CD8-positive, alpha-beta memory T cell (primary cell): ENCODE measurements at regions not wholly inside any gene's neighbourhood (a gene's known extent, or its start where the extent isn't known, plus 50 kb on each side); places are given as distances from the start of the nearest gene placed in this dataset.

Experiments
- CTCF ChIA-PET: fragments of 350-600 bp; sonication (Branson Sonifier 250); formaldehyde crosslinking; loops from one replicate; lab custom pipeline; 2021; ENCODE audit warnings: antibody characterized with exemption; lab: Charles Lee
- POLR2A ChIA-PET: fragments of 350-600 bp; sonication (Branson Sonifier 250); formaldehyde crosslinking; loops from one replicate; lab custom pipeline; 2021; ENCODE audit warnings: antibody characterized with exemption; lab: Charles Lee
- DNase-seq, 5 donors: peaks; one replicate each; pipeline versions ENCODE4 v3.0.0 to v3.0.0-alpha.2; 2020 to 2022; ENCODE audit warnings: mixed read lengths in 1 of 5
- H3K27ac ChIP-seq: one replicate; pipeline ENCODE4 v1.7.0; 2013; ENCODE audit warnings: low read depth, mild to moderate bottlenecking, low read length, moderate library complexity
- H3K27me3 ChIP-seq: 2 replicates; pipeline ENCODE4 v1.7.0; 2013; ENCODE audit warnings: low read length, mild to moderate bottlenecking; ENCODE audit not compliant: insufficient read depth, poor library complexity, severe bottlenecking
- H3K36me3 ChIP-seq: 2 replicates; pipeline ENCODE4 v1.7.0; 2013; ENCODE audit warnings: mild to moderate bottlenecking, low read length, moderate library complexity; ENCODE audit not compliant: insufficient read depth
- H3K4me1 ChIP-seq: 2 replicates; pipeline ENCODE4 v1.7.0; 2013; ENCODE audit warnings: mild to moderate bottlenecking, low read length, moderate library complexity; ENCODE audit not compliant: insufficient read depth
- H3K4me3 ChIP-seq: 2 replicates; pipeline ENCODE4 v1.7.0; 2013; ENCODE audit warnings: mild to moderate bottlenecking, low read length
- H3K9me3 ChIP-seq: 2 replicates; pipeline ENCODE4 v1.7.0; 2013; ENCODE audit warnings: mild to moderate bottlenecking, low read length
- H3K27ac Mint-ChIP-seq, 8 donors: one replicate each; pipeline ENCODE4 v1.8.0; 2020 to 2021; ENCODE audit warnings: mixed read lengths in 8 of 8, mild to moderate bottlenecking in 6 of 8, inconsistent platforms in 3 of 8, moderate library complexity in 3 of 8
- H3K27me3 Mint-ChIP-seq, 2 donors: one replicate each; pipeline ENCODE4 v1.8.0; 2020 to 2021; ENCODE audit warnings: mixed read lengths in 2 of 2, mild to moderate bottlenecking in 1 of 2, moderate library complexity in 1 of 2
- H3K36me3 Mint-ChIP-seq, 3 donors: one replicate each; pipeline ENCODE4 v1.8.0; 2020 to 2021; ENCODE audit warnings: mixed read lengths in 3 of 3, inconsistent platforms in 1 of 3, mild to moderate bottlenecking in 1 of 3
- H3K4me1 Mint-ChIP-seq, 3 donors: one replicate each; pipeline ENCODE4 v1.8.0; 2020 to 2021; ENCODE audit warnings: mixed read lengths in 3 of 3, inconsistent platforms in 1 of 3, mild to moderate bottlenecking in 1 of 3
- H3K4me3 Mint-ChIP-seq, 7 donors: one replicate each; pipeline ENCODE4 v1.8.0; 2020 to 2021; ENCODE audit warnings: mixed read lengths in 7 of 7, mild to moderate bottlenecking in 6 of 7, moderate library complexity in 4 of 7, inconsistent platforms in 2 of 7
- H3K9me3 Mint-ChIP-seq, 5 donors: one replicate each; pipeline ENCODE4 v1.8.0; 2020 to 2022; ENCODE audit warnings: mixed read lengths in 5 of 5, mild to moderate bottlenecking in 3 of 5, moderate library complexity in 2 of 5, inconsistent platforms in 1 of 5

GRCh38 chr3:34396288-34396687, 597.9 kb downstream of the PDCD6IP start:
- ChIA-PET POLR2A (no interaction called here), CTCF (no interaction called here)
- Histone ChIP-seq H3K27me3 (no peaks in the 10 kb centered on the region), H3K27ac (no peak overlapping the region), H3K36me3 (no peaks in the 10 kb centered on the region), H3K9me3 (no peaks in the 10 kb centered on the region), H3K4me1 (no peaks in the 10 kb centered on the region), H3K4me3 (no peak overlapping the region)
- no peak overlapping the region for H3K27ac Mint-ChIP-seq
- peaks cover 0 to 9% of the 10 kb centered on the region in 2 donors for H3K27me3 Mint-ChIP-seq
- no peak overlapping the region for H3K4me3 Mint-ChIP-seq
- H3K4me1 Mint-ChIP-seq, result no peaks in the 10 kb centered on the region
- peaks cover 0 to 21% (median 6%) of the 10 kb centered on the region in 5 donors for H3K9me3 Mint-ChIP-seq
- H3K36me3 Mint-ChIP-seq, result no peaks in the 10 kb centered on the region
- DNase-seq, result no peak

- H3K9me3 Mint-ChIP-seq, result peaks cover 0 to 21% (median 6%) of the 10 kb centered on the region in 5 donors
- ChIA-PET CTCF (no interaction called here), POLR2A (no interaction called here)
- Histone ChIP-seq H3K9me3 (no peaks in the 10 kb centered on the region), H3K4me1 (no peaks in the 10 kb centered on the region), H3K4me3 (no peak overlapping the region), H3K36me3 (no peaks in the 10 kb centered on the region), H3K27ac (no peak overlapping the region), H3K27me3 (no peaks in the 10 kb centered on the region)
- H3K4me1 Mint-ChIP-seq, result no peaks in the 10 kb centered on the region
- H3K4me3 Mint-ChIP-seq, result no peak overlapping the region
- DNase-seq, result no peak
- no peaks in the 10 kb centered on the region for H3K36me3 Mint-ChIP-seq
- H3K27ac Mint-ChIP-seq, result no peak overlapping the region
- peaks cover 0 to 9% of the 10 kb centered on the region in 2 donors for H3K27me3 Mint-ChIP-seq
Measured at GRCh38 chr3:34396956-34397355, 598.5 kb downstream of the PDCD6IP start.

- no peaks in the 10 kb centered on the region for H3K4me1 Mint-ChIP-seq
- Histone ChIP-seq H3K27ac (no peak overlapping the region), H3K9me3 (no peaks in the 10 kb centered on the region), H3K27me3 (no peaks in the 10 kb centered on the region), H3K4me3 (no peak overlapping the region), H3K36me3 (no peaks in the 10 kb centered on the region), H3K4me1 (no peaks in the 10 kb centered on the region)
- DNase-seq, result no peak
- H3K9me3 Mint-ChIP-seq, result peaks cover 0 to 14% (median 6%) of the 10 kb centered on the region in 5 donors
- peaks cover 0 to 9% of the 10 kb centered on the region in 2 donors for H3K27me3 Mint-ChIP-seq
- H3K36me3 Mint-ChIP-seq, result no peaks in the 10 kb centered on the region
- ChIA-PET CTCF (no interaction called here), POLR2A (no interaction called here)
- no peak overlapping the region for H3K27ac Mint-ChIP-seq
- no peak overlapping the region for H3K4me3 Mint-ChIP-seq
Measured at GRCh38 chr3:34399401-34399800, 601.0 kb downstream of the PDCD6IP start.

- Mint-ChIP-seq H3K27me3 (no peaks in the 10 kb centered on the region), H3K4me1 (no peaks in the 10 kb centered on the region), H3K4me3 (no peak overlapping the region), H3K36me3 (peaks cover 0 to 3% (median 0%) of the 10 kb centered on the region in 3 donors), H3K9me3 (peaks cover 0 to 10% (median 7%) of the 10 kb centered on the region in 5 donors), H3K27ac (no peak overlapping the region)
- ChIA-PET CTCF (no interaction called here), POLR2A (no interaction called here)
- no peaks in the 10 kb centered on the region for H3K27me3 ChIP-seq
- no peak overlapping the region for H3K27ac ChIP-seq
- H3K4me3 ChIP-seq, result no peak overlapping the region
- H3K4me1 ChIP-seq, result no peaks in the 10 kb centered on the region
- no peak for DNase-seq
- no peaks in the 10 kb centered on the region for H3K9me3 ChIP-seq
- no peaks in the 10 kb centered on the region for H3K36me3 ChIP-seq
Measured at GRCh38 chr3:34405159-34405558, 606.7 kb downstream of the PDCD6IP start.

GRCh38 chr3:34407281-34407680, 608.9 kb downstream of the PDCD6IP start:
- Histone ChIP-seq H3K27me3 (no peaks in the 10 kb centered on the region), H3K9me3 (no peaks in the 10 kb centered on the region), H3K27ac (no peak overlapping the region), H3K4me1 (no peaks in the 10 kb centered on the region), H3K4me3 (no peak overlapping the region), H3K36me3 (no peaks in the 10 kb centered on the region)
- ChIA-PET POLR2A (no interaction called here), CTCF (no interaction called here)
- H3K9me3 Mint-ChIP-seq, result peaks cover 0 to 10% (median 7%) of the 10 kb centered on the region in 5 donors
- no peak overlapping the region for H3K27ac Mint-ChIP-seq
- no peak for DNase-seq
- peaks cover 0 to 3% (median 0%) of the 10 kb centered on the region in 3 donors for H3K36me3 Mint-ChIP-seq
- no peak overlapping the region for H3K4me3 Mint-ChIP-seq
- H3K27me3 Mint-ChIP-seq, result no peaks in the 10 kb centered on the region
- no peaks in the 10 kb centered on the region for H3K4me1 Mint-ChIP-seq

- Mint-ChIP-seq H3K4me3 (no peak overlapping the region), H3K9me3 (peaks cover 0 to 10% (median 5%) of the 10 kb centered on the region in 5 donors), H3K4me1 (no peaks in the 10 kb centered on the region), H3K27ac (no peak overlapping the region), H3K27me3 (no peaks in the 10 kb centered on the region), H3K36me3 (peaks cover 0 to 3% (median 0%) of the 10 kb centered on the region in 3 donors)
- Histone ChIP-seq H3K36me3 (no peaks in the 10 kb centered on the region), H3K4me1 (no peaks in the 10 kb centered on the region), H3K4me3 (no peak overlapping the region), H3K9me3 (no peaks in the 10 kb centered on the region), H3K27me3 (no peaks in the 10 kb centered on the region), H3K27ac (no peak overlapping the region)
- ChIA-PET POLR2A (no interaction called here), CTCF (no interaction called here)
- DNase-seq, result no peak
Measured at GRCh38 chr3:34408088-34408487, 609.7 kb downstream of the PDCD6IP start.

GRCh38 chr3:34411596-34411995, 613.2 kb downstream of the PDCD6IP start:
- H3K36me3 ChIP-seq, result no peaks in the 10 kb centered on the region
- H3K9me3 ChIP-seq, result no peaks in the 10 kb centered on the region
- CTCF ChIA-PET, result no interaction called here
- H3K27ac ChIP-seq, result no peak overlapping the region
- H3K9me3 Mint-ChIP-seq, result peaks cover 0 to 2% (median 0%) of the 10 kb centered on the region in 5 donors
- no peaks in the 10 kb centered on the region for H3K27me3 Mint-ChIP-seq
- POLR2A ChIA-PET, result no interaction called here
- no peak overlapping the region for H3K4me3 Mint-ChIP-seq
- no peak overlapping the region for H3K27ac Mint-ChIP-seq
- H3K27me3 ChIP-seq, result no peaks in the 10 kb centered on the region
- no peaks in the 10 kb centered on the region for H3K36me3 Mint-ChIP-seq
- H3K4me1 Mint-ChIP-seq, result no peaks in the 10 kb centered on the region
- DNase-seq, result no peak
- no peak overlapping the region for H3K4me3 ChIP-seq
- no peaks in the 10 kb centered on the region for H3K4me1 ChIP-seq

GRCh38 chr3:34419801-34420200, 621.4 kb downstream of the PDCD6IP start:
- H3K36me3 ChIP-seq, result no peaks in the 10 kb centered on the region
- ChIA-PET CTCF (no interaction called here), POLR2A (no interaction called here)
- DNase-seq, result no peak
- H3K4me3 Mint-ChIP-seq, result no peak overlapping the region
- no peaks in the 10 kb centered on the region for H3K36me3 Mint-ChIP-seq
- no peaks in the 10 kb centered on the region for H3K27me3 Mint-ChIP-seq
- H3K4me3 ChIP-seq, result no peak overlapping the region
- H3K4me1 Mint-ChIP-seq, result no peaks in the 10 kb centered on the region
- no peak overlapping the region for H3K27ac ChIP-seq
- H3K9me3 ChIP-seq, result no peaks in the 10 kb centered on the region
- H3K27me3 ChIP-seq, result no peaks in the 10 kb centered on the region
- peaks cover 0 to 9% (median 3%) of the 10 kb centered on the region in 5 donors for H3K9me3 Mint-ChIP-seq
- H3K27ac Mint-ChIP-seq, result no peak overlapping the region
- no peaks in the 10 kb centered on the region for H3K4me1 ChIP-seq

- Mint-ChIP-seq H3K36me3 (no peaks in the 10 kb centered on the region), H3K27me3 (no peaks in the 10 kb centered on the region), H3K27ac (no peak overlapping the region), H3K4me1 (no peaks in the 10 kb centered on the region), H3K9me3 (peaks cover 0 to 9% (median 3%) of the 10 kb centered on the region in 5 donors), H3K4me3 (no peak overlapping the region)
- Histone ChIP-seq H3K4me3 (no peak overlapping the region), H3K36me3 (no peaks in the 10 kb centered on the region), H3K27ac (no peak overlapping the region), H3K9me3 (no peaks in the 10 kb centered on the region), H3K4me1 (no peaks in the 10 kb centered on the region), H3K27me3 (no peaks in the 10 kb centered on the region)
- ChIA-PET CTCF (no interaction called here), POLR2A (no interaction called here)
- DNase-seq, result no peak
Measured at GRCh38 chr3:34421762-34422161, 623.3 kb downstream of the PDCD6IP start.
